GM04504 (cell line): ENCODE measurements at regions not wholly inside any gene's neighbourhood (a gene's known extent, or its start where the extent isn't known, plus 50 kb on each side); places are given as distances from the start of the nearest gene placed in this dataset.

Experiments used
- DNase-seq: peaks from one replicate; pipeline ENCODE4 v3.0.0-alpha.2; 2012; ENCODE audit warnings: low read depth

DNA sequence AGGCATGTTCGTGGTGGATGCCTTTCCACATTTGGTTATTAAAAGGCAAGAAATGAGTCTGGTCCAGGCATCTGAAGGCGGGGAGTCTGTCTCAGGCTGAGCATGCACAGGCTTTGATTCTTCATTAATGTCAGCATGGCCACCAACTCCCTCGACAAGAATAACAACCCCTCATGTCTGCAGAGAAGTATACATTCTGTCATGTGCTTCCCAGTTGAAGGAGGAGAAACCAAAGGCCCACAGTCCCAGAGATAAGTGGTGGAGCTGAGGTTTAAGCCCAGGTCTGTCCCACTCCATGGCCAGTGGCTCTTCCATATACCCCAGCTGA, 61.6 kb upstream of the LAPTM5 start:
- no peak for DNase-seq

DNA sequence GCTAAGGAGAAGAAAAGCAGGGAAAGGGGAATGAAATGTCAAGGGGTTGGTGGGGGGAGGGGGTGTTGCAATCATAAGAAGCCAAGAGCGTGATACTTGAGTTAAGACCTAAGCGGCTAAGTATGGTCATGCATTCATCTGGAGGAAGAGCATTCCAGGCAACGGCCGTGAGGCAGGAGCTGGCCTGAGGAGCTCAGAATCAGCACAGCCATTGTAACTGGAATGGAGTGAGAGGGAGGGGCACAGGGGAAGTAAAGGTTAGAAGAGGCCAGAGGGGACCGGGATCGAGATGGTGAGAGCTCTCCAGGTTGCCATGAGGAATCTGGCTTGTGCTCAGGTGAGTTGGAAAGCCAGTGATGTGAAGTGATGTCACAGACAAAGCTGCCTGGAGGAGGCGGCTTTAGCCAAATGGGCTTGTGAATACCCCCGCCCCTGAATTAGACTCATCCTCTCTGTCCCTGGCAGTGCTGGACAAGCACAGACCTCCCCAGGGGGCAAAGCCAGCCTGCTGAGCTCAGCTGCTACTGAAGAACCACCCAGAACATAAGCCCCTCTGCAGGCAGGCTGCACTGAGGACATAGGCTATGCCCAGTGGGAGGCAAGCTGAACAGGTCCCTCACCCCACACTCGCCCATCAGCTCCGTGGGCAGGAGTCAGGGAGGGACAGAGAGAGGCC, 61.1 kb upstream of the LAPTM5 start:
- DNase-seq = no peak

DNA sequence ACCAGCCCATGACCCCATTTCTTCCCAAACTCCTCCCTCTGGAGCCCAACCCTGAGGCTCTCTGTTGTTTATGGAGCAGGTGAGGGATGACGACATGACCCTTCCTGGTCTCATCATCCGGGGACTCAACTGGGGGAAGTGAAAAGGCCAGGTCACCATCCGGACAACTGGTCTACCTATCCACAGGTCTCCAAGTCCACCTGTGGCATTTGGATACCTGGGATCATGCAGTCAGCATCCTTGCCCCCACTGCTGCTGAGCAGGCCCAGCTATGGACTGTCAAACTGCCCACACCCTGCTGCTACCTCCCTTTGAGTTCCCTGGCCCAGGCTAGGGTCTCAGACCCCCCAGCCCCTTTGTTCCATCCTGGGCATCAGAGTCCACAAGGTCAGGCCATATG, 60.0 kb upstream of the LAPTM5 start:
- no peak for DNase-seq

DNA sequence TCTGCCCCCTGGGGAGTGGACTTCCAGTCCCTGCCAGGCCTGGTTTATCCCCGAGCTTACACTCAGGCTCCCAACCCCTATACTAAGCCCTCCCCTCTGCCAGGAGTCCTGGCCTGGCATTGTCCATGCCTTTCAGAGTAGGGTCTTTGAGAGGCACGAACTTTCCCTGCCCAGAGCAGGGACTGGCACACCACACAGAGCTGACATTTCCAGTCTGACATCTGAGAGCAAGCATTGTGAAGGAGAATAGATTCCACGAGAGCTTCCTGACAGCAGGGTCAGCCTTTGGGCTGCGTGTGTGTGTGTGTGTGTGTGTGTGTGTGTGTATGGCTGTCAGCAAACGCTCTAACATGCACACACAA, 59.5 kb upstream of the LAPTM5 start:
- DNase-seq = no peak

DNA sequence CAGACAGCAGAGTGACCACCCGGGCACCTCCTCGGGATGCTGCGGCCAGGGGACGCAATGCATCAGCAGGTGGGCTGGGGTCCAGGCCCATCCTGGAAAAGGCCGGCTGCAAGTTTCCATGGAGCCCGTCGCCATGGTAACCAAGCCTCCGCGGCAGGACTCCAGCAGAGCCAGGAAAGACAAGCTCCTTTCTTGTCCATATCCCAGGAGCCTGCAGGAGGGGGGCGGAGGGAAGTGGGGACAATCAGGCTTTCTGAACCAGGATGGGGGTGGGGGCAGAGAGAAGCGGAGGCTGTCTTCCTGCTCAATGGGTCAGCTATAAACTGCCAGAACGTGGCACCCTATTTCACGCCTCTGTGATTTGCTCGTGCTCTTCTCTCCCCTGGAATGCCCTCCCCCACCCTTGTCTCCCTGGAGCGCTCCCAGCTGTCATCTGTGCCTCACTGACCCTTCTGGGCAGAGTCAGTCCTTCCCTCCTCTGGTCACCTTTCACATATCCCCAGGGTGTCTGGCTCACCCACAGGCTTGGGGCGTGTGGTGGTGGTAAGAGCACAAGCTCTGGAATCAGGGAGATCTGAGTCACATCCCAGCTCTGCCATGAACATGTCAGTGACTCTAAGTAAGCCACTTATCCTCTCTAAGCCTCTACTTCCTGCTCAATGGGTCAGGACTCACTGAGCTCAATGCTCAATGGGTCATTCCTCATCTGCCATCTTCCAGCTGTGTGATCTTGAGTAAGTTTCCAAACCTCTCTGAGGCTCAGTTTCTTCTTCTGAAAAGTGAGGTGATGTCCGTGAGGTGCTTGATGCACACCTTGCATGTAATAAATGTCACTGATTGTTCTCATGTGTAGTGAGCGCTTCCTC, 58.9 kb upstream of the LAPTM5 start:
- DNase-seq = peak; percentile 66

DNA sequence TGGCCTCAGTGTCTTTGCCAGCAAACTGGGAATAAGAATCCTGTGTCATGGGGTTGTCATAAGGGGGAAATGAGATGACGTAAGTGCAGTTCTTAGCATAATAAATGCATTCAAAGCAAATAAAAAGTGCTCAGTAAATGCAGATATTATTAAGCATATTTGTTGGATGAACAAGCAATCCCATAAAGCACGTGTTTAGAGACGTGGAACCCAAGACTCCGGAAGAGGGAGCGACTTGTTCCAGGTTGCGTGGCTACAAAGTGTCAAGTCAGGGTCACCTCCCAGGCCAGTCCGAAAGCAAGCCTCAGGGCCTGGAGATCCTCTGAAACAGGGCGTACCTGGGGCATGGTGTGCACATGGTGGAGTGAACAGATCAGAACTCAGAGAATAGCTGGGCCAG, 58.0 kb upstream of the LAPTM5 start:
- DNase-seq = no peak

DNA sequence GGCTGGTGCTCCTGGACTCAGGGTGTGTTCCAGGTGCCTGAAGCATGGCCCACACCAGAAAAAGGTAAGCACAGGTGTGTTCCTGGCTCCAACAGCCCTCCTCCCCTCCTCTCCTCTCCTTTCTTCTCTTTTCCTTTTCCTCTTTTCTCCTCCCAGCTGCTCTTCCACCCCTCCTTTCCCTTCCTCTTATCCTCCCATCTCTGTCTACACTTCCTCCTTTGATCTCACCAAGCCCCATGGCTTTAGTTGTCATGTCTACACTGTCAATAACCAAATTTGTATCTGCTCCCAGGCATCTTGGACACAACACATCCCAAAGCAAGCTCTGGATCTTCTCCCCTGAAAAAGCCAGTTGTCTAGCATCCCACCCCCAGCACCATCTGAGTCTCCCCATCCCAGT, 56.7 kb upstream of the LAPTM5 start:
- DNase-seq = no peak

DNA sequence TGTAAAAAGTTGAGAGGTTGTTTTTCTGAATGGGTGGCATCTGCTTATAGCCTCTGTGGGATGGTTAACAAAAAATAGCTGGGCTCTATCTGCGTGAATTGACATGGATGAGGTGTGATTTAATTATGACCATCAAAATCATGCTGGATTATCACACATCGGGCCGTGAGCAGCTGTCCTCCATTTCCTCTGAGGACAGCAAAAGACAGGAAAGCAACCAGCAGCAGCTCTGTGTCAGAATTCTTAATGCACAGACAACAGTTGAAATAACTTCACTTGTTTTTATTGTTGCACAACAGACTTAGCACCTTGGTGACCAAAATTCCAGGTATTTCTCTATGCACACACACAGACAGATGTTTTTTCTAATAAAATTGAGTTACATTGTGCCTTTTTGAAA, 54.5 kb upstream of the LAPTM5 start:
- DNase-seq = no peak

DNA sequence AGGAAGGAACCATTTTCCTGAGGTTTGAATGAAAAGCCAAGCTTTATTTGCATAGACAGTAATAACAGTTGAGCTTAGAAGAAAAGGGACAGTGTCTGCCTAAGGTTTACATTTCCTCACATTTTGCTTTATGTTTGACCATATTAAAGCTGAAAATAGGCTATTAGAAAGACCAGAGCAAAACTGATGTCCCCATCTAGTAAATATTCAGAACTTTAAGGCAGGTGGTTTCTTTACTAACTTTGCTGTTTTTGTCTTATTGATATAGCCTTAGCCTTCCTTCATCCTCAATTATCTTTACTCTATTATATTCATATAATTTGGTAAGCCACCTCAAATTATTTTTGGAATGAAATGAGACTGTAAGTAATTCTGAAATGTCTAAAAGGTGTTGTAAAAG, 53.6 kb upstream of the LAPTM5 start:
- DNase-seq = no peak

DNA sequence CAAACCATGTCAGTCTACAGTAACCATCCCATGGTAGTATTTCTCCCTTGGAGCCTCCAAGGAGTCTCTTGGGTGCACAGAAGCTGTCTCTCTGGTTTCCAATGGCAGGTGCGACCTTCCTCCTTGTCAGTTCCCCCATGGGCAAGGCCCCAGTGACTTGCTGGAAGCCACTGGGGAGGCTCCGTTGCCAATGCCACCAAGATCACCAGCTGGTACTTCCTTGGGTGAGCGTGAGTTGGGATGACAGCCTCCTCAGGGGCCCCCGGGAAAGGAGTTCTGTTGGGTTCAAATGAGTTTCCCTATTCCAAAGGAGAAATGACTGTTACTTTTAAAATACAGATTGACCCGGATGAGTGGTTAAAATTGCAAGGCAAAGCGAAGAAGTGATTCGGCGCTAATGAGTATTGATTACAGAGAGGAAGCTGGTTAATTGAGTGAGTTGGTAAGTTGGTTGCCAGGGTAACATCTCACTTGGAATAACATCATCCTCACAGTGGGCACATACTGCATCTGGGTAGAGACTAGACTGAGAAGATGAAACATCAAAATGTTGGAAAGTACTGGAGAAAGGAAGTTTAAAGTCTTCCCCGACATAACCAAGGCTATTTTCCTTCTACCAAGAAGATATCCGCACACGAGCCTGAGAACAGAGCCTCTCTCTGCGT, 53.0 kb upstream of the LAPTM5 start:
- DNase-seq = no peak

DNA sequence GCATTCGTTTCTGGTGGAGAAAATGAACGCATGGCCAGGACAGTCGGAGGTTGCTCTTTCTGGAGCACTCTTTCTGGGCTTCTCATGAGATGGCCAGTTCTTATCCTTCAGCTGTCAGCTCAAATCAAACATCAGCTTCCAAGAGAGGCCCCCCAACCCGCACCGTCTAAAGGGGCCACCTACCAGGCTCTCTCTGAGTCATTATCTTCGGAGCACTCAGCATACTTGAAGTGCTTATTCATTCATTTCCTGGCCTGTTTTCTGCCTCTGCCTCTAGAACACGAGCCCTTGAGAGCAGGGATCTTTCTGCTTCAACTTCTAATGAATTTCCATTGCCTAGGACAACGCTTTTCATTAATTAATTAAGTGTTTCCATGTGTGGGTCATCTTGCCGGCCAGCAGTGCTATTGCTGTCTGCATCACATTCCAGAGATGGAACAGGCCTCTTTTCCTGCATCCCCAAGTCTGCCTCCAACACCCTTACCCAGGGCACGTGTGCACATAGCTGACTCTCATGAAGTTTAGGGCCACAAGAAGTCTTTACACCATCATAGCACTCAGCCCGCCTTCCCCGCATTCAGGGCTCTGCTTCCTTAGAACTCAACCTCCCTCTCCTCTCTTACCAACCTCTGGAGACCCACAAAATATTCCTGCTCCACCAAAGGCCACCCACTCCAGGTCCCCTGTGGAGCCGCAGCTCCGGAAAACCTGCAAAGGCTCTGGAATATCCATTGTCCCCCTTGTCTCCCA, 52.1 kb upstream of the LAPTM5 start:
- peak; percentile 31 for DNase-seq

DNA sequence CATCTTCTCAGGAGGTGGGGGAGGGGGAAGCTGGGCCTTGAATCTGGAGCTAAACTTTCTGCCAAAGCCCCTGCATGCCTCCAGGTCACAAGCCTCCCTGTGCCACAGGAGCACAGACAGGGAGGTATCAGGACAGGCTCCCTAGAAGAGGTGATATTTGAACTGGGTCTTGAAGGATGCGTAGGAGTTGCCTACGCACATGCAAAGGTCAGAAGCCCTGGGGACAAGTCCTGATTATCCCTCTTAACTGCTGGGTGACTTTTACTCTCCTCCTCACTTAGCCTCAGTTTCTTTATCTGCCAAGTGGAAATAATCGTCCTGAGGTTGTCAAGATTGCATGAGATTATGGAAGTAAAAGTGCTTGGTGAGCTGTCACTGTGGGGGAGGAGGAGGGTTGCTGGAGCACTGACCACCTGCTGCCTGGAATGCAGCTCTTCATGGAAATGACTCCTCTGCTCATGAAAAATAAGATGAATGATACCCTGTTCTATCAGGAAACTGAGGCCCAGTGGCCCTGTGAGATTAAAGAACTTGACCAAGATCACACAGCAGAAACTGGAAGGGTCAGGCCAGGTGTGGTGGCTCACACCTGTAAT, 50.6 kb upstream of the LAPTM5 start:
- DNase-seq = no peak

DNA sequence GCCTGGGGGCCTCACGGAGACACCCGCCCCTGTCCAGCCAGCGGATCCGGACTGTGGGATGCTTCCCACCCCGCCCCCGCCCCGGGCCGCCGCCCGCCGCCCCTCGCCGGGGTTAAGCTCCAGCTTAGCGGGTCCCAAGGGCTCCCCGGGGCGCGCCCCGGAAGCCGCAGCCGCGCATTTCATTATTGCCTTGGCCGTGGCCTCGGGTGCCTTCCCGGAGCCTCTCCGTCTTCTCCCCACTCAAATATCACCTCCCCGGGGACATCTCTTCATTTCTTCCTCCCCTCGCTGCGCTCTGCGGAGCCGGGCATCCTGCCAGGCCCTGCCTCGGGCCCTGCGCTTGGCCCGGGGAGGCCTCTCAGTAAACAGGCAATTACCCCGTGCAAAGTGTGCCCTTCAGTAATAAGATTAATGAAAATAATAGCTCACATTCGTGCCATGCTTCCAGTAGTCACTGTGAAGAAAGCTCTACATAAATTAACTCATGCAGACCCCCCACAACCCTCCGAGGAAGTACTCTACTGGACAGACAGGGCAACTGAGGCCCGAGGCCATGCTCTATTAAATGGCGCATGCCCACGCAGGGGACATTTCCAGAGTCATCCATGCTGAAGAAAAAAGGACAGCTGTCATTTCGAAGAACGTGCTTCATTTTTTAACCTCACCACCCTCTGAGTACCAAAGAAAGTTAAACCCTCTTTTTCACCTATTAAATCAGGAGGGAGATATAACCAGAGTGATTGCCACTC, 49.9 kb upstream of the LAPTM5 start:
- DNase-seq = no peak
